HG02759 (cell line): ENCODE measurements at regions not wholly inside any gene's neighbourhood (a gene's known extent, or its start where the extent isn't known, plus 50 kb on each side); places are given as distances from the start of the nearest gene placed in this dataset.

Source experiments
- ATAC-seq: cut with Tn5 transposase; IDR thresholded peaks from one replicate; pipeline ENCODE4 v1.9.1; 2021; ENCODE audit warnings: mild to moderate bottlenecking, moderate library complexity; ENCODE audit not compliant: unreplicated experiment

- ATAC-seq, result no peak
These were observed 696.9 kb upstream of the EYS start for GRCh38 chr6:66403966-66404365.

- no peak for ATAC-seq
These were observed 695.8 kb upstream of the EYS start for GRCh38 chr6:66402873-66403272.

GRCh38 chr6:66396549-66396948 lies 689.5 kb upstream of the EYS start:
- no peak for ATAC-seq

DNA sequence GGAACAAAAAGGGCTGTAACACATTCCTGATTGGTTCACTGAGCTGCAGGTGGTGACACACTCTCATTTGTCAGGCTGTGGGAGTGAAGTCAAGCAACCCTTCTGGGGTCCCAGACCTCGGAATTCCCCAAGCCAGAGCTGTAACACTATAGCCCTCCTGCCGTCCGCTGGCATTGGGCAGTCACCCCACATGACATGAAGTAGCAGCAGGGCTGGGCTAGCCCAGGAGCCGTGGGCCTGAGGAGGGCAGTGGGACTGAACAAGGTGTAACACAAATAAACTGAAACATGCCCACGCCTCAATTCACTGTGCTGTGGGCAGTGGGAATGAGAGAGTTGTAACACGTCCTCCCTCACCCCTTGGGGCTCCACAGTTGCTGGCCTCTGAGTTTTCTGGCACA lies 689.1 kb upstream of the EYS start:
- no peak for ATAC-seq

- ATAC-seq, result no peak
These were observed 683.4 kb upstream of the EYS start for GRCh38 chr6:66390393-66390792.

- no peak for ATAC-seq
These were observed 669.0 kb upstream of the EYS start for GRCh38 chr6:66376001-66376400.

DNA sequence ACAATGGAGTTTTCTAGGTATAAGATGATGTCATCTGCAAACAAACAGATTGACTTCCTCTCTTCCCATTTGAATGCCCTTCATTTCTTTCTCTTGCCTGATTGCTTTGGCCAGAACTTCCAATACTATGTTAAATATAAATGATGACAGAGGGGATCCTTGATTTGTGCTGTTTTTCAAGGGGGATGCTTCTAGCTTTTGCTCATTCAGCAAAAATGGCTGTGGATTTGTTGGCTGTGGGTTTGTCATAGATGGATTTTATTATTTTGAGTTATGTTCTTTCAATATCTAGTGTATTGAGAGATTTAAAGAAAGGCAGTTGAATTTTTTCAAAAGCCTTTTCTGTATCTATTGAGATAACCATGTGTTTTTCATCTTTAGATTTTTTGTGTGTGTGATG lies 662.4 kb upstream of the EYS start:
- ATAC-seq, result no peak

DNA sequence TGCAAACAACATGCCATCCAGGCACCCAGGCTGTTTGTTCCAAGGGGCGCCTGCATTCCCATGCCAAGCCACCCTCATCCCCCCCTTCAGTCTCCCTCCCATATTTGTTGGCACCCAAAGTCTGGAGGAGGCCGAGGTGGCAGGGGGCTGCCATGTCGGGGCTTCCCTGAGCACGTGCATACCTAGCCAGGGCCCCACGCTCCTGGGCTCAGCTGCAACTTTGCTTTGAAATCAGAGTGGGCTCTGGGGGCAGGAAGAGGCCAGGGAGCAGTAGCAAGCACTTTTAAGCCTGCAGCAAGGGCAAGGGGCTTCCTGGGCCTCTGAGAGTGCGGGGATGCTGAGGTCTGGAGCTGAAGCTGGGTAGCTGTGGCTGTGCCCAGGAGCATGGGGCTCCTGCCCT lies 655.9 kb upstream of the EYS start:
- ATAC-seq, result no peak

- ATAC-seq, result no peak
These were observed 654.9 kb upstream of the EYS start for GRCh38 chr6:66361886-66362285.

- ATAC-seq, result no peak
These were observed 650.8 kb upstream of the EYS start for GRCh38 chr6:66357781-66358180.

DNA sequence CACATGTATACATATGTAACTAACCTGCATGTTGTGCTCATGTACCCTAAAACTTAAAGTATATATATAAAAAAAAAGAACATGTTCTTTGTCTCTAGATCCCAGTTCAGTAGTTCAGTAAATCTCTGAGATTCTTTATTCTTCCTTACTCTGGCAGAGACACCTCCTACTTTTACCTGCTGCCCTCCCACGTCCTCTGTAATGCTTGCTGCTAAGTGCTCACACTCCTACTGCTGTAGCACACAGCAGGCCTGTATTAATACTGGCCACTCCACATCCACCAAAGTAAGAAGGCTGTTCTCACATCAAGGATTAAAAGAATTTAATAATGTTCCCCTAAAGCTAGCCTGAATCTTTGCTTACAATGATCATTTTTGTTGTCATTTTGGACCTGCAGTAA lies 648.4 kb upstream of the EYS start:
- ATAC-seq, result no peak

- no peak for ATAC-seq
These were observed 637.8 kb upstream of the EYS start for GRCh38 chr6:66344796-66345195.

DNA sequence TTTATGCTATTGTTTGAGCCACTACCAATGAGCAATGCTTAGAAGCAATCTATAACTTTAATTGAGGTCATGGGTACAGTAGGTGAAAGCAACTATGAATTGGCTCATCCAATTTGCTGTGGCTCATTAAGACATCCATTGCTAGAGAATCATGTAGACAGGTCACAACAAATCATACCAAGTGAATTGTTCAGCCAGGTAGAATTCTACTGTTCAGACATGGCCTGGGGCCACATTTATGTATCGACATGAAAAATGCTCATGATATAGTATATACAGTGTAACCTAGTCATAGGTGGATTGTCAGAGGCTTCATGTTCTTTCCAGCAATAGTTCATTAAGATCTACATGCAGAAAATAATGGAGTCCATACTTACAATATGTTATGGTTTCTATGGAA lies 633.7 kb upstream of the EYS start:
- ATAC-seq, result no peak

GRCh38 chr6:66336176-66336575 lies 629.1 kb upstream of the EYS start:
- no peak for ATAC-seq

- no peak for ATAC-seq
These were observed 621.2 kb upstream of the EYS start for GRCh38 chr6:66328200-66328599.

DNA sequence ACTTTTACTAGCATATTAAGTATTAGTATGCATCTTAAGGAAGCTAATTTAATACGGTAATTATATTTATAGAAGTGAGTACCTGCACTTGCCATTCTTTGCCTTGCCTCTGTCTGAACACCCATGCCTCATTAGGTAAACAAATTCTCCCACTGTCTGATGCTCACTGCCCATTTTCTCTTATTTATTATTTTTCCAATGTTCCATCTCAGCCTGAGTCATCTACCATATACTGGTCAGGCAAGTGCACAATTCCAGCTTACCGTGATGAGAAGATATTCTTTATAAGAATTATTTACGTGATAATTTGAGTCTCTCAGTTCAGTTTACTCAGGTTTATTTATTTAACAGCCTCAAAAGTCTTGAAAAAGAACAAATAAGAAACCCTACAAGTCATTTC lies 619.2 kb upstream of the EYS start:
- ATAC-seq, result no peak

GRCh38 chr6:66321017-66321416 lies 614.0 kb upstream of the EYS start:
- no peak for ATAC-seq

GRCh38 chr6:66307490-66307889 lies 600.5 kb upstream of the EYS start:
- ATAC-seq, result no peak

GRCh38 chr6:66291905-66292304 lies 584.9 kb upstream of the EYS start:
- no peak for ATAC-seq

DNA sequence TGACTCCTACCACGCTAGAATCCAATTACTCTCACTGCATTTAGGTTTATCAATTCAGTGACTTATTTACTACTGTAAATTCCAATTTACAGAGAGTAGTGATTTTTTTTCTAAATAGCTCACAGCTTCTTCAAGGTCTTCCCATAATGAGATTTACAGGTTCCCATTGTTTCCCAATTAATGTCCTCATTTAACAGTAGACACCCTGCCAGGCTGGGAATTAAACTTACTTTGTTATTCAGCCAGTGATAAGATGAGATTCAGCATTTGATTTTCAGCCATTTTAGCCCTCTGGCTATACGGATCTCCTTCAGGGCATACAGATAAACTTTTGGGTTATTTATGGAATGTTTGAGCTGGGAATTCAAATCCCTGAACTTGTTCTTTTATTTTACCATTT lies 582.9 kb upstream of the EYS start:
- no peak for ATAC-seq

DNA sequence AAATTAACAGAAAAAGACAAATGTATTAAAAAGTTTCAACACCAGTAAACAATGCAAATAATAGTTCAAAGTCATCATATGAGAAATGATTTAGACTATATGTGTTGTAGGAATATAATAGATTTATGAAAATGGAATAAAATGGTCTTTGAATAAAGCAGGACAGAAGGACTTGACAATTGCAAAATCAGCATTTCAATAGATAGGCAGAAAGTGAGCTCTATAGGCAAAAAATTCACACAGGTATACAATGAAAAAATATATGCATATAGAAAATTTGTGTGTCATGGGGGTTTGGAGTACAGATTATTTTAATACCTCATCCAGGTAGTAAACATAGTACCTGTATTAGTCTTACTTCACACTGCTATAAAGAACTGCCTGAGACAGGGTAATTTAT lies 571.1 kb upstream of the EYS start:
- no peak for ATAC-seq

- no peak for ATAC-seq
These were observed 570.4 kb upstream of the EYS start for GRCh38 chr6:66277400-66277799.

DNA sequence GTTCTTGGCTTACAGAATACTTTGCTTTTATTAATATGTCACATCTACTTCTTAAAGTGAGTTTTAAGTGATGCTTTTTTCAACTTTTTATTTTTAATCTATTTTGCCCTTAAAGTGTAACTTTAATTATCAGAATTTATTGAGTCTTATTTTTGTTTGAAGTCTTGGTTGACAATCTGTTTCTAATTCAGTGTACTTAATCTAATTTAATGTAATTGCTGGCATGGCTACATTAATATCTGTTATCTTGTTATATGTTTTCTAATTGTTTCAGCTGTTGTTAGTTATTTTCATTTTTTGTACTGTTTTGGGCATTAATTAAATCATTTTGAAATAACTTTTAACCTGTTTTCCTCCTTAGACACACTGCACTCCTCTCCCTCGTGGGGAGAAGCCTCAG lies 558.7 kb upstream of the EYS start:
- ATAC-seq, result no peak

DNA sequence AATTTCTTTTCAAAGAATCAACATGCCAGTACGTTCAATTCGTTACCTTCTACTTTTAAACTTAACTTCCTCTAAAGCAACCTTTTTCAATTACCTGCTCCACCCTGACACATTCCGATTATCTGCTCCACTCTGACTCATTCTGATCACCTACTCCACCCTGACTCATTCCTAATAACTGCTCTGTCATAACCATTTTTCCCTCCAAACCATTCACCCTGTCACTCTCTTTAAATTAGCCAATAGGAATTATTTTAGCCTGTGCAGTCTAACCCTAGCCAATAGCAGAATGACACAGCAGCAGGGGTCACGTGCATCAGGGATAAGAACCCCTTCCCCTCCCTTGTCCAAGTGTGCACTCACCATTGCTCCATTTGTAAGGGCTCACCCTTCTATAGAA lies 557.4 kb upstream of the EYS start:
- no peak for ATAC-seq
